RWPE2 (cell line): ENCODE measurements at regions not wholly inside any gene's neighbourhood (a gene's known extent, or its start where the extent isn't known, plus 50 kb on each side); places are given as distances from the start of the nearest gene placed in this dataset.
A peak's percentile ranks its signal among the peaks of the same experiment; 100 is the strongest.

ENCODE experiments used
- ATAC-seq: fragments of 200-7000 bp; cut with Tn5 transposase; 3 replicates; pipeline ENCODE4 v1.9.1; 2021; ENCODE audit warnings: low read depth
- DNase-seq: peaks from one replicate; pipeline ENCODE4 v3.0.0-alpha.2; 2020; ENCODE audit warnings: low spot score
- H3K27ac ChIP-seq: fragments of 450-650 bp; 2 replicates; pipeline ENCODE4 v1.5.1; 2017; ENCODE audit warnings: mild to moderate bottlenecking; ENCODE audit not compliant: poor library complexity, severe bottlenecking
- H3K27me3 ChIP-seq: fragments of 250-450 bp; sonication (Bioruptor Pico); 2 replicates; pipeline ENCODE4 v1.5.1; 2021; ENCODE audit warnings: mild to moderate bottlenecking, moderate library complexity; ENCODE audit not compliant: insufficient read depth, poor library complexity, severe bottlenecking
- H3K36me3 ChIP-seq: fragments of 250-450 bp; sonication (Bioruptor Pico); 2 replicates; pipeline ENCODE4 v1.5.1; 2020; ENCODE audit warnings: low read depth, mild to moderate bottlenecking, moderate library complexity
- H3K4me1 ChIP-seq: fragments of 250-450 bp; sonication (Bioruptor Pico); 2 replicates; pipeline ENCODE4 v1.5.1; 2021; ENCODE audit warnings: mild to moderate bottlenecking, moderate library complexity; ENCODE audit not compliant: insufficient read depth, poor library complexity, severe bottlenecking
- H3K4me3 ChIP-seq: fragments of 250-450 bp; sonication (Bioruptor Pico); 2 replicates; pipeline ENCODE4 v1.5.1; 2021; ENCODE audit warnings: mild to moderate bottlenecking, moderate library complexity; ENCODE audit not compliant: severe bottlenecking
- H3K9me3 ChIP-seq: fragments of 250-450 bp; sonication (Bioruptor Pico); 2 replicates; pipeline ENCODE4 v1.5.1; 2021; ENCODE audit warnings: mild to moderate bottlenecking, moderate library complexity; ENCODE audit not compliant: severe bottlenecking
- TF ChIP-seq, protein P1 (sequence below): fragments of 450-650 bp; IDR thresholded peaks from one replicate; pipeline ENCODE4 v1.5.1; 2017; ENCODE audit warnings: mild to moderate bottlenecking, moderate library complexity; ENCODE audit not compliant: poor library complexity, severe bottlenecking

- DNase-seq (peak; percentile 52), ATAC-seq (no peak)
- H3K27ac ChIP-seq: no peak overlapping the region
- H3K9me3 ChIP-seq: no peaks in the 10 kb centered on the region
- no peaks in the 10 kb centered on the region for H3K4me1 ChIP-seq
- no peaks in the 10 kb centered on the region for H3K36me3 ChIP-seq
- no peaks in the 10 kb centered on the region for H3K27me3 ChIP-seq
- TF ChIP-seq, protein P1, sequence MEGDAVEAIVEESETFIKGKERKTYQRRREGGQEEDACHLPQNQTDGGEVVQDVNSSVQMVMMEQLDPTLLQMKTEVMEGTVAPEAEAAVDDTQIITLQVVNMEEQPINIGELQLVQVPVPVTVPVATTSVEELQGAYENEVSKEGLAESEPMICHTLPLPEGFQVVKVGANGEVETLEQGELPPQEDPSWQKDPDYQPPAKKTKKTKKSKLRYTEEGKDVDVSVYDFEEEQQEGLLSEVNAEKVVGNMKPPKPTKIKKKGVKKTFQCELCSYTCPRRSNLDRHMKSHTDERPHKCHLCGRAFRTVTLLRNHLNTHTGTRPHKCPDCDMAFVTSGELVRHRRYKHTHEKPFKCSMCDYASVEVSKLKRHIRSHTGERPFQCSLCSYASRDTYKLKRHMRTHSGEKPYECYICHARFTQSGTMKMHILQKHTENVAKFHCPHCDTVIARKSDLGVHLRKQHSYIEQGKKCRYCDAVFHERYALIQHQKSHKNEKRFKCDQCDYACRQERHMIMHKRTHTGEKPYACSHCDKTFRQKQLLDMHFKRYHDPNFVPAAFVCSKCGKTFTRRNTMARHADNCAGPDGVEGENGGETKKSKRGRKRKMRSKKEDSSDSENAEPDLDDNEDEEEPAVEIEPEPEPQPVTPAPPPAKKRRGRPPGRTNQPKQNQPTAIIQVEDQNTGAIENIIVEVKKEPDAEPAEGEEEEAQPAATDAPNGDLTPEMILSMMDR: peak; percentile 15
- H3K4me3 ChIP-seq: no peak overlapping the region
Observed at GRCh38 chr11:69881467-69882269, 62.5 kb upstream of the FGF3 start.

DNA sequence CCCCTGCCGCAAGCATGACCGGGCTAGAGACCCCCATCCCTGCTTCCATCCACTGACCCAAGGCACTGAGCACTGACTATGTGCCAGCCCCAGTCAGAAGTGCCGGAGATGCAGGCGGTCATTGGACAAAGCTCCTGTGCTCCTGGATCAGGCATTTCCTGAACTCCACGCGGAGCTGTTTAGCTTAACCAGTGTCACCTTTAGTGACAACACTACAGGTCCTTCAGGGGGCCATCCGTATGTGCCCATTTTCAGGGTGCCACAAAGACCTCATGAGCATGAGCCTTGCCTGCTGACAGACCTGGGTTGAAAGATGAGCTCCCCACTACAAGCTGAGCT, 63.0 kb upstream of the FGF3 start:
- H3K27me3 ChIP-seq: no peaks in the 10 kb centered on the region
- H3K9me3 ChIP-seq: no peaks in the 10 kb centered on the region
- no peaks in the 10 kb centered on the region for H3K4me1 ChIP-seq
- TF ChIP-seq, protein P1: no peak
- H3K36me3 ChIP-seq: no peaks in the 10 kb centered on the region
- H3K4me3 ChIP-seq: no peak overlapping the region
- no peak overlapping the region for H3K27ac ChIP-seq
- DNase-seq (no peak), ATAC-seq (no peak)

GRCh38 chr11:69883292-69884255, 64.4 kb upstream of the FGF3 start:
- DNase-seq (peak; percentile 40), ATAC-seq (no peak)
- no peaks in the 10 kb centered on the region for H3K4me1 ChIP-seq
- no peaks in the 10 kb centered on the region for H3K9me3 ChIP-seq
- no peak overlapping the region for H3K27ac ChIP-seq
- TF ChIP-seq, protein P1: no peak
- no peaks in the 10 kb centered on the region for H3K36me3 ChIP-seq
- no peaks in the 10 kb centered on the region for H3K27me3 ChIP-seq
- H3K4me3 ChIP-seq: no peak overlapping the region

GRCh38 chr11:69884286-69884685, 65.1 kb upstream of the FGF3 start:
- peak; percentile 11 for DNase-seq
- Histone ChIP-seq H3K36me3 (no peaks in the 10 kb centered on the region), H3K27ac (no peak overlapping the region), H3K27me3 (no peaks in the 10 kb centered on the region), H3K4me1 (no peaks in the 10 kb centered on the region), H3K9me3 (no peaks in the 10 kb centered on the region), H3K4me3 (no peak overlapping the region)
- TF ChIP-seq, protein P1: no peak
- ATAC-seq: no peak
